Ovary (tissue), 3 donors: ENCODE measurements at regions not wholly inside any gene's neighbourhood (a gene's known extent, or its start where the extent isn't known, plus 50 kb on each side); places are given as distances from the start of the nearest gene placed in this dataset.

Source experiments
- EP300 ChIP-seq: sonication (generic); formaldehyde crosslinking; IDR thresholded peaks from one replicate; pipeline ENCODE4 v1.6.1; 2017; ENCODE audit warnings: antibody characterized with exemption
- POLR2A ChIP-seq: fragments of 450-650 bp; IDR thresholded peaks from one replicate; pipeline ENCODE4 v1.6.1; 2017; ENCODE audit warnings: antibody characterized with exemption, mild to moderate bottlenecking, moderate library complexity
- TF ChIP-seq, protein P1 (sequence below), 3 donors: fragments of 450-650 bp in 2 of 3; fragments of 200-600 bp in 1 of 3; IDR thresholded peaks; one replicate each; pipeline versions ENCODE4 v1.5.1 to v1.8.0; 2016 to 2022; ENCODE audit warnings: antibody characterized with exemption in 3 of 3, mild to moderate bottlenecking in 1 of 3
- donor health status: DM: no; HTN: no; CAD: no.

DNA sequence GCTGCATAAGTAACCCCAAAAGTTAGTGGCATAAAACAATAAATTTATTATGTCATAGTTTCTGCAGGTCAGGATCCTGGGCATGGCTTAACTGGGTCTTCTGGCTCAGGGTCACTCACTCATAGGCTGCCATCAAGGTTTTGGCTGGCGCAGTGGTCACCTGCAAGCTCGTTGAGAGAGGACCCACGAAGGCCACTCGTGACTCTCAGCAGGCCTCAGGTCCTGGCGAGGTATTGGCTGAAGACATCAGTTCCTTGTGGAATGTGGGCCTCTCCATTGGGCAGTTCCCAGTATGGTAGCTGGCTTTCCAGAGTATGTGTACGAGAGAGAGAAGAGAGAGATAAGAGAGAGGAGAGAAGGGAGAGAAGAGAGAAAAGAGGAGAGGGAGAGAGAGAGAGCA is 138.3 kb upstream of the KLF14 start:
- TF ChIP-seq, protein P1, sequence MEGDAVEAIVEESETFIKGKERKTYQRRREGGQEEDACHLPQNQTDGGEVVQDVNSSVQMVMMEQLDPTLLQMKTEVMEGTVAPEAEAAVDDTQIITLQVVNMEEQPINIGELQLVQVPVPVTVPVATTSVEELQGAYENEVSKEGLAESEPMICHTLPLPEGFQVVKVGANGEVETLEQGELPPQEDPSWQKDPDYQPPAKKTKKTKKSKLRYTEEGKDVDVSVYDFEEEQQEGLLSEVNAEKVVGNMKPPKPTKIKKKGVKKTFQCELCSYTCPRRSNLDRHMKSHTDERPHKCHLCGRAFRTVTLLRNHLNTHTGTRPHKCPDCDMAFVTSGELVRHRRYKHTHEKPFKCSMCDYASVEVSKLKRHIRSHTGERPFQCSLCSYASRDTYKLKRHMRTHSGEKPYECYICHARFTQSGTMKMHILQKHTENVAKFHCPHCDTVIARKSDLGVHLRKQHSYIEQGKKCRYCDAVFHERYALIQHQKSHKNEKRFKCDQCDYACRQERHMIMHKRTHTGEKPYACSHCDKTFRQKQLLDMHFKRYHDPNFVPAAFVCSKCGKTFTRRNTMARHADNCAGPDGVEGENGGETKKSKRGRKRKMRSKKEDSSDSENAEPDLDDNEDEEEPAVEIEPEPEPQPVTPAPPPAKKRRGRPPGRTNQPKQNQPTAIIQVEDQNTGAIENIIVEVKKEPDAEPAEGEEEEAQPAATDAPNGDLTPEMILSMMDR (IDR thresholded peaks at IDR 0.05) = no peak
- TF ChIP-seq EP300 (no peak), POLR2A (no peak)
